ENCODE measurements at regions not wholly inside any gene's neighbourhood (a gene's known extent, or its start where the extent isn't known, plus 50 kb on each side); places are given as distances from the start of the nearest gene placed in this dataset.
"Not testable (repeated sequence)": the region's sequence is repeated elsewhere in the genome, so short reads cannot be mapped to it uniquely, and the experiment has no call there.

GRCh38 chr1:121573881-121574504, 389.2 kb downstream of the SRGAP2C start:
- TF ChIP-seq, protein P1, sequence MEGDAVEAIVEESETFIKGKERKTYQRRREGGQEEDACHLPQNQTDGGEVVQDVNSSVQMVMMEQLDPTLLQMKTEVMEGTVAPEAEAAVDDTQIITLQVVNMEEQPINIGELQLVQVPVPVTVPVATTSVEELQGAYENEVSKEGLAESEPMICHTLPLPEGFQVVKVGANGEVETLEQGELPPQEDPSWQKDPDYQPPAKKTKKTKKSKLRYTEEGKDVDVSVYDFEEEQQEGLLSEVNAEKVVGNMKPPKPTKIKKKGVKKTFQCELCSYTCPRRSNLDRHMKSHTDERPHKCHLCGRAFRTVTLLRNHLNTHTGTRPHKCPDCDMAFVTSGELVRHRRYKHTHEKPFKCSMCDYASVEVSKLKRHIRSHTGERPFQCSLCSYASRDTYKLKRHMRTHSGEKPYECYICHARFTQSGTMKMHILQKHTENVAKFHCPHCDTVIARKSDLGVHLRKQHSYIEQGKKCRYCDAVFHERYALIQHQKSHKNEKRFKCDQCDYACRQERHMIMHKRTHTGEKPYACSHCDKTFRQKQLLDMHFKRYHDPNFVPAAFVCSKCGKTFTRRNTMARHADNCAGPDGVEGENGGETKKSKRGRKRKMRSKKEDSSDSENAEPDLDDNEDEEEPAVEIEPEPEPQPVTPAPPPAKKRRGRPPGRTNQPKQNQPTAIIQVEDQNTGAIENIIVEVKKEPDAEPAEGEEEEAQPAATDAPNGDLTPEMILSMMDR (IDR thresholded peaks at IDR 0.05 in 2 of 3, conservative IDR thresholded peaks at IDR 0.05 in 1 of 3; ENCODE audit: control insufficient read depth in 2 of 3, extremely low read depth in 1 of 3, insufficient read depth in 1 of 3, low read depth in 3 of 3, low read length in 3 of 3) = not testable (repeated sequence)
- TF ChIP-seq SMC3 (IDR thresholded peaks at IDR 0.05; ENCODE audit: borderline replicate concordance, low read length); ESRRA (IDR thresholded peaks at IDR 0.05; ENCODE audit: low read length); NR2C2 (IDR thresholded peaks at IDR 0.05; ENCODE audit: borderline replicate concordance, control insufficient read depth, insufficient read length, low read depth); HDAC2 (IDR thresholded peaks at IDR 0.05); YY1 (IDR thresholded peaks at IDR 0.05; ENCODE audit: low read depth, low read length); POLR2AphosphoS5 (IDR thresholded peaks at IDR 0.05; ENCODE audit: low read length): not testable (repeated sequence)
